Endothelial cell of umbilical vein (primary cell): ENCODE measurements at regions not wholly inside any gene's neighbourhood (a gene's known extent, or its start where the extent isn't known, plus 50 kb on each side); places are given as distances from the start of the nearest gene placed in this dataset.

Experiments used
- BruUV-seq: library from RNA; stranded (reverse); fragments of 400-500 nt; replicated peaks from 2 replicates; lab custom pipeline; 2021; lab: Mats Ljungman, UMichigan
- CTCF ChIA-PET: fragments of 300-600, 350-600 bp; sonication (Branson Sonifier 250); formaldehyde crosslinking; loops from one replicate; lab custom pipeline; 2021; ENCODE audit warnings: antibody characterized with exemption, inconsistent platforms; lab: Charles Lee
- POLR2A ChIA-PET: fragments of 300-600, 350-600 bp; sonication (Branson Sonifier 250); formaldehyde crosslinking; loops from one replicate; lab custom pipeline; 2021; ENCODE audit warnings: antibody characterized with exemption, inconsistent platforms; lab: Charles Lee
- DNase-seq: peaks from one replicate; pipeline ENCODE4 v3.0.0-alpha.2; 2011; ENCODE audit warnings: low read depth, low spot score
- FAIRE-seq: peaks from 2 replicates; lab custom pipeline; 2011; peaks lifted over from hg19 to GRCh38; lab: Jason Lieb, UNC
- H2AFZ ChIP-seq: 2 replicates; pipeline ENCODE4 v1.6.0; 2012; ENCODE audit warnings: low read depth, low read length, control low read depth, inconsistent platforms
- H3K27ac ChIP-seq: 2 replicates; pipeline ENCODE4 v1.5.1; 2011; ENCODE audit warnings: low read depth, mild to moderate bottlenecking, control low read depth, low read length, moderate library complexity; ENCODE audit not compliant: insufficient read depth
- H3K27me3 ChIP-seq, 2 experiments: 2 replicates each; pipeline versions ENCODE4 v1.6.0 to v1.6.1; 2011; ENCODE audit warnings: low read length in 2 of 2, mixed read lengths in 1 of 2; ENCODE audit not compliant: control insufficient read depth in 2 of 2, insufficient read depth in 2 of 2
- H3K36me3 ChIP-seq, 2 experiments: 2 replicates in 1 of 2; 3 replicates in 1 of 2; pipeline ENCODE4 v1.5.1; 2011; ENCODE audit warnings: low read length in 2 of 2, mild to moderate bottlenecking in 1 of 2, moderate library complexity in 1 of 2; ENCODE audit not compliant: control insufficient read depth in 2 of 2, insufficient read depth in 2 of 2; ENCODE audit errors: extremely low read depth in 1 of 2
- H3K4me1 ChIP-seq: 3 replicates; pipeline ENCODE4 v1.5.1; 2011; ENCODE audit warnings: mild to moderate bottlenecking, low read length; ENCODE audit not compliant: control insufficient read depth, insufficient read depth; ENCODE audit errors: extremely low read depth
- H3K4me2 ChIP-seq: 2 replicates; pipeline ENCODE4 v1.6.1; 2011; ENCODE audit warnings: low read length, control low read depth, mixed read lengths; ENCODE audit not compliant: insufficient read depth
- H3K4me3 ChIP-seq, 3 experiments: fragments of 200-600 bp in 1 of 3; sonication (generic), shearing (Covaris generic) in 1 of 3; replicated peaks in 1 of 3; 2 replicates each; pipeline ENCODE4 v1.5.1; 2011 to 2016; ENCODE audit warnings: control low read depth in 3 of 3, low read length in 3 of 3, mild to moderate bottlenecking in 2 of 3, inconsistent platforms in 1 of 3, low read depth in 1 of 3, moderate library complexity in 1 of 3; ENCODE audit not compliant: insufficient read depth in 1 of 3
- H3K79me2 ChIP-seq: 2 replicates; pipeline ENCODE4 v1.6.0; 2012; ENCODE audit warnings: low read length, inconsistent platforms; ENCODE audit not compliant: control insufficient read depth, insufficient read depth
- H3K9ac ChIP-seq: replicated peaks from 2 replicates; pipeline ENCODE3; 2011; ENCODE audit warnings: low read length, control low read depth; ENCODE audit not compliant: insufficient read depth; ENCODE audit errors: extremely low read depth
- H3K9me1 ChIP-seq: replicated peaks from 3 replicates; pipeline ENCODE4 v1.6.0; 2011; ENCODE audit warnings: mild to moderate bottlenecking, low read length; ENCODE audit not compliant: control insufficient read depth, insufficient read depth; ENCODE audit errors: extremely low read depth
- H3K9me3 ChIP-seq: replicated peaks from 2 replicates; pipeline ENCODE4 v1.5.1; 2012; ENCODE audit warnings: low read length, inconsistent platforms; ENCODE audit not compliant: control insufficient read depth, insufficient read depth
- H4K20me1 ChIP-seq: replicated peaks from 2 replicates; pipeline ENCODE3; 2011; ENCODE audit warnings: mild to moderate bottlenecking, low read length; ENCODE audit not compliant: control insufficient read depth, insufficient read depth; ENCODE audit errors: extremely low read depth
- GATA2 ChIP-seq: IDR thresholded peaks from 2 replicates; pipeline ENCODE4 v1.7.0; 2011; ENCODE audit warnings: low read depth, mild to moderate bottlenecking, moderate library complexity, mixed read lengths, low read length; ENCODE audit not compliant: insufficient read length, insufficient read depth
- MAX ChIP-seq: IDR thresholded peaks from 2 replicates; pipeline ENCODE4 v1.6.1; 2011; ENCODE audit not compliant: insufficient read depth, insufficient read length
- MYC ChIP-seq: IDR thresholded peaks from one replicate; pipeline ENCODE4 v1.6.1; 2011; ENCODE audit warnings: mild to moderate bottlenecking, low read depth, low read length
- POLR2A ChIP-seq: IDR thresholded peaks from 2 replicates; pipeline ENCODE4 v1.6.1; 2012; ENCODE audit warnings: low read depth, mild to moderate bottlenecking, control low read depth, low read length
- dilution Hi-C: fragments of 300-500 bp; cut with MboI; formaldehyde crosslinking; loops from one replicate; pipeline ENCODE4 v1.15.0; 2019; ENCODE audit warnings: low sequenced_read_pairs; ENCODE audit not compliant: extremely low pct_ligation_motif_present
- intact Hi-C: fragments of 100-400 bp; cut with micrococcal nuclease; formaldehyde crosslinking; loops from one replicate; pipeline ENCODE4 v1.10.0; 2022
- TF ChIP-seq, protein P1 (sequence below), 2 donors: IDR thresholded peaks; 1 replicate in 1 of 2; 2 replicates in 1 of 2; pipeline ENCODE4 v1.5.1; 2011; ENCODE audit warnings: low read length in 2 of 2, mild to moderate bottlenecking in 2 of 2, moderate library complexity in 2 of 2, control low read depth in 1 of 2, inconsistent platforms in 1 of 2, low read depth in 1 of 2; ENCODE audit not compliant: insufficient read depth in 1 of 2; ENCODE audit errors: extremely low read depth in 1 of 2

GRCh38 chr10:118851062-118852035 is 96.6 kb upstream of the CACUL1 start:
- Histone ChIP-seq H3K36me3 (no peaks in the 10 kb centered on the region), H3K4me3 (no peak overlapping the region), H3K27me3 (peaks cover 0 to under 1% of the 10 kb centered on the region in 2 experiments), H3K9me1 (no peaks in the 10 kb centered on the region), H4K20me1 (no peaks in the 10 kb centered on the region), H2AFZ (no peak overlapping the region), H3K4me2 (no peak overlapping the region), H3K27ac (no peak overlapping the region), H3K9me3 (no peaks in the 10 kb centered on the region), H3K79me2 (no peaks in the 10 kb centered on the region), H3K4me1 (no peaks in the 10 kb centered on the region), H3K9ac (no peak overlapping the region)
- ChIA-PET POLR2A (no interaction called here), CTCF (interaction anchor here (1.3 to 3.8 kb wide), 2 partner anchors 283 kb away, joined by 8 to 84 read pairs; no protein-coding TSS in a partner anchor)
- no TSS peak for BruUV-seq
- no peak for FAIRE-seq
- intact Hi-C loops (no loop called here), dilution Hi-C loops (no loop called here)
- TF ChIP-seq MAX (no peak), POLR2A (no peak), MYC (no peak), GATA2 (no peak)
- TF ChIP-seq, protein P1, sequence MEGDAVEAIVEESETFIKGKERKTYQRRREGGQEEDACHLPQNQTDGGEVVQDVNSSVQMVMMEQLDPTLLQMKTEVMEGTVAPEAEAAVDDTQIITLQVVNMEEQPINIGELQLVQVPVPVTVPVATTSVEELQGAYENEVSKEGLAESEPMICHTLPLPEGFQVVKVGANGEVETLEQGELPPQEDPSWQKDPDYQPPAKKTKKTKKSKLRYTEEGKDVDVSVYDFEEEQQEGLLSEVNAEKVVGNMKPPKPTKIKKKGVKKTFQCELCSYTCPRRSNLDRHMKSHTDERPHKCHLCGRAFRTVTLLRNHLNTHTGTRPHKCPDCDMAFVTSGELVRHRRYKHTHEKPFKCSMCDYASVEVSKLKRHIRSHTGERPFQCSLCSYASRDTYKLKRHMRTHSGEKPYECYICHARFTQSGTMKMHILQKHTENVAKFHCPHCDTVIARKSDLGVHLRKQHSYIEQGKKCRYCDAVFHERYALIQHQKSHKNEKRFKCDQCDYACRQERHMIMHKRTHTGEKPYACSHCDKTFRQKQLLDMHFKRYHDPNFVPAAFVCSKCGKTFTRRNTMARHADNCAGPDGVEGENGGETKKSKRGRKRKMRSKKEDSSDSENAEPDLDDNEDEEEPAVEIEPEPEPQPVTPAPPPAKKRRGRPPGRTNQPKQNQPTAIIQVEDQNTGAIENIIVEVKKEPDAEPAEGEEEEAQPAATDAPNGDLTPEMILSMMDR (IDR thresholded peaks at IDR 0.05; ENCODE audit: extremely low read depth in 1 of 2, insufficient read depth in 1 of 2, low read depth in 1 of 2, low read length in 2 of 2), result no peak
- no peak for DNase-seq
